ENCODE measurements at regions not wholly inside any gene's neighbourhood (a gene's known extent, or its start where the extent isn't known, plus 50 kb on each side); places are given as distances from the start of the nearest gene placed in this dataset.

- no peaks in the 10 kb centered on the region for H3K79me2 ChIP-seq (ENCODE audit: control insufficient read depth, low read length)
- H3K9me3 ChIP-seq (ENCODE audit: control insufficient read depth, insufficient read depth, low read length): no peaks in the 10 kb centered on the region
- no peak overlapping the region for H3K4me3 ChIP-seq (ENCODE audit: low read length)
- TF ChIP-seq CTCF (IDR thresholded peaks at IDR 0.05; ENCODE audit: low read depth, low read length, poor library complexity, severe bottlenecking) (no peak), EZH2phosphoT487 (IDR thresholded peaks at IDR 0.05; ENCODE audit: borderline replicate concordance, low read length) (no peak)
- no peaks in the 10 kb centered on the region for H3K4me1 ChIP-seq (ENCODE audit: control insufficient read depth, low read length)
- H3K36me3 ChIP-seq (ENCODE audit: control insufficient read depth, low read length): no peaks in the 10 kb centered on the region
- no peak overlapping the region for H3K4me2 ChIP-seq (ENCODE audit: low read length)
- H3F3A ChIP-seq (ENCODE audit: control insufficient read depth, insufficient read depth): no peaks in the 10 kb centered on the region
- H3K27ac ChIP-seq (ENCODE audit: low read depth, low read length): no peak overlapping the region
- H4K20me1 ChIP-seq (ENCODE audit: control insufficient read depth, insufficient read depth, low read depth, low read length): no peaks in the 10 kb centered on the region
- no peaks in the 10 kb centered on the region for H3K27me3 ChIP-seq (ENCODE audit: control insufficient read depth, low read length)
- H3K9me2 ChIP-seq (replicated peaks; ENCODE audit: control insufficient read depth, low read length): no peaks in the 10 kb centered on the region
These were observed 102.5 kb upstream of the CELF2 start for GRCh38 chr10:10915215-10915614.

- H3K4me2 ChIP-seq (ENCODE audit: low read length): no peak overlapping the region
- TF ChIP-seq CTCF (IDR thresholded peaks at IDR 0.05; ENCODE audit: low read depth, low read length, poor library complexity, severe bottlenecking) (no peak), EZH2phosphoT487 (IDR thresholded peaks at IDR 0.05; ENCODE audit: borderline replicate concordance, low read length) (no peak)
- no peaks in the 10 kb centered on the region for H4K20me1 ChIP-seq (ENCODE audit: control insufficient read depth, insufficient read depth, low read depth, low read length)
- no peaks in the 10 kb centered on the region for H3K36me3 ChIP-seq (ENCODE audit: control insufficient read depth, low read length)
- H3K4me1 ChIP-seq (ENCODE audit: control insufficient read depth, low read length): no peaks in the 10 kb centered on the region
- H3K27ac ChIP-seq (ENCODE audit: low read depth, low read length): no peak overlapping the region
- no peaks in the 10 kb centered on the region for H3K79me2 ChIP-seq (ENCODE audit: control insufficient read depth, low read length)
- H3K9me3 ChIP-seq (ENCODE audit: control insufficient read depth, insufficient read depth, low read length): no peaks in the 10 kb centered on the region
- no peaks in the 10 kb centered on the region for H3F3A ChIP-seq (ENCODE audit: control insufficient read depth, insufficient read depth)
- H3K27me3 ChIP-seq (ENCODE audit: control insufficient read depth, low read length): no peaks in the 10 kb centered on the region
- H3K9me2 ChIP-seq (replicated peaks; ENCODE audit: control insufficient read depth, low read length): no peaks in the 10 kb centered on the region
- H3K4me3 ChIP-seq (ENCODE audit: low read length): no peak overlapping the region
These were observed 100.6 kb upstream of the CELF2 start for GRCh38 chr10:10917031-10917430.

GRCh38 chr10:10919976-10920375, 97.7 kb upstream of the CELF2 start:
- Histone ChIP-seq H3K36me3 (ENCODE audit: control insufficient read depth, low read length) (no peaks in the 10 kb centered on the region), H3K4me2 (ENCODE audit: low read length) (no peak overlapping the region), H3K9me3 (ENCODE audit: control insufficient read depth, insufficient read depth, low read length) (no peaks in the 10 kb centered on the region), H3K4me1 (ENCODE audit: control insufficient read depth, low read length) (no peaks in the 10 kb centered on the region), H3K4me3 (ENCODE audit: low read length) (no peak overlapping the region), H3K9me2 (replicated peaks; ENCODE audit: control insufficient read depth, low read length) (no peaks in the 10 kb centered on the region), H3K79me2 (ENCODE audit: control insufficient read depth, low read length) (no peaks in the 10 kb centered on the region), H3K27me3 (ENCODE audit: control insufficient read depth, low read length) (no peaks in the 10 kb centered on the region), H4K20me1 (ENCODE audit: control insufficient read depth, insufficient read depth, low read depth, low read length) (no peaks in the 10 kb centered on the region), H3F3A (ENCODE audit: control insufficient read depth, insufficient read depth) (no peaks in the 10 kb centered on the region), H3K27ac (ENCODE audit: low read depth, low read length) (no peak overlapping the region)
- no peak for TF ChIP-seq EZH2phosphoT487 (IDR thresholded peaks at IDR 0.05; ENCODE audit: borderline replicate concordance, low read length)
- TF ChIP-seq CTCF (IDR thresholded peaks at IDR 0.05; ENCODE audit: low read depth, low read length, poor library complexity, severe bottlenecking): no peak

All from DOHH2 (cell line).